T-helper 1 cell (primary cell): ENCODE measurements at regions not wholly inside any gene's neighbourhood (a gene's known extent, or its start where the extent isn't known, plus 50 kb on each side); places are given as distances from the start of the nearest gene placed in this dataset.
A peak's percentile ranks its signal among the peaks of the same experiment; 100 is the strongest.
"Not testable (repeated sequence)": the region's sequence is repeated elsewhere in the genome, so short reads cannot be mapped to it uniquely, and the experiment has no call there.

Source experiments
- DNase-seq, 5 donors: peaks; one replicate each; pipeline ENCODE4 v3.0.0-alpha.2; 2012 to 2020

DNA sequence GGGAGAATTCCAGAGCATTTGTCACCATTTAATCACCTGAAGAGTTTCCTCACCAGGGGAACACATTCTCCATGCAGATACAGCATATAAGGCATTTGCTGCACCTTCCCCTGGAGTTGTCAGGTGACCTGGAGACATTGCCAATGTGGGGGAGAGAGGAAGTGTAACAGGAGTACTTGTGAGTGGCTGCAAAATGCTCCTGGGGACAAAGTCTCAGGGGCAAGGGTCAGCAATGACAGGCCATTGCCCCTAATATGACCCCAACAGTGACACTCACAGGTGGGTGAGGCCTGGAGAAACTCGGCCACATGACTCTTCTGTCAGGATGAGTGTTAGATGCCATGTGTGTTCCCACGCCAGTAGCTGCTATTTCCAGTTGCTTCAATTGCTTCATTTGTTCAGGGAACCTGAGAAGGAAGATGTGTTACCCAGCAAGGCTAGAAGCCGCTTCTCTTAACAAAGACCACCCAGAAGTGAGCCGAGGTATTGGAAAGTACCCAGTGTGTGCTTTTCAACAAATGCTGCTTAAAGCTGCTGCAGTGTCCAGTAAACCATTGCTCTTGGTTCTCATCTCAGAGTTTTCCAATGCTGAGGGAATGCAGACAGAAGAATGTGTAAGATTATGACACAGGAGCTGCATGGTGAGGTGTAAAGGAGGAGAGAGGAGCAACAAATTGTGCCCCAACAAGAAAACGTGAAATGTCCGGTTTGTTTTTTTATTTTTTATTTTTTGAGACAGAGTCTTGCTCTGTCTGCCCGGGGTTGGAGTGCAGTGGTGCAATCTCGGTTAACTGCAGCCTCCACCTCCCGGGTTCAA is 128.2 kb upstream of the SLC44A1 start:
- DNase-seq: no peak

DNA sequence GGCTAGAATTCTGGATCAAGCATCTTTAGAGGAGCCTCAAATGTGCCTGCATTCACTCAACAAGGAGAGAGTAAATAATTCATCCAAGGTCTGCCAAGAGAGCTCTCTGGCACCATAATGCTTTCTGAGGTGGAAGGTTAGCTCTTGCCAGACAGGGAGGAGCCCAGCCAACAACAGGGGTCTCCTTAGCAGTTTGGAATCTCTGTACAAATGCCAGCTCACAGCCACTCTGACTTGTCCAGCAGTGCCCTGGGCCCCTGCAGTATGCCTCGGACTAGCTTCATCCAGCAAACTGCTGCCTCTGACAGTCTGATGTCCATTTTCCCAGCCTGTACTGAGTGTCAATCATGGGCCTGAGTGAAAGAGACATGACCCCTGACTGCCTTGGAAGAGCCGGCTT is 127.2 kb upstream of the SLC44A1 start:
- DNase-seq: no peak

DNA sequence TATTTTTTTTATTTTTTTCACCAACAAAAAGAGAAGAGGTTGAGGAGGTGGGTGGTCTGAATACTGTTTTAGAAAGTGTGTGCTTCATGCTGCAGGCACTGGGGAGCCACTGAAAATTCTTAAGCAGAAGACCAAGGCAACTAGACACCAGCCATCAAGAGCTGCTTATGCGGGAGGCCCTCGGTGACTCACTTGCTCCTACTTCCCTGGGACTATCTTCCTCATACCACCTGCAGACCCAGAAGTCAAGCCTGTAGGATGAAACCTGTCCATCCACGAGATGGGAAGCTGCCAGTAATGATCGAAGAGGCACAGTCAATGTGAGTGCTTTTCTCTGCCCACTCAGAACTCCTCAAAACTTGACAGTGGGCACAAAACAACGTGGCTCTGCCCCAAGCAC is 125.8 kb upstream of the SLC44A1 start:
- no peak for DNase-seq

DNA sequence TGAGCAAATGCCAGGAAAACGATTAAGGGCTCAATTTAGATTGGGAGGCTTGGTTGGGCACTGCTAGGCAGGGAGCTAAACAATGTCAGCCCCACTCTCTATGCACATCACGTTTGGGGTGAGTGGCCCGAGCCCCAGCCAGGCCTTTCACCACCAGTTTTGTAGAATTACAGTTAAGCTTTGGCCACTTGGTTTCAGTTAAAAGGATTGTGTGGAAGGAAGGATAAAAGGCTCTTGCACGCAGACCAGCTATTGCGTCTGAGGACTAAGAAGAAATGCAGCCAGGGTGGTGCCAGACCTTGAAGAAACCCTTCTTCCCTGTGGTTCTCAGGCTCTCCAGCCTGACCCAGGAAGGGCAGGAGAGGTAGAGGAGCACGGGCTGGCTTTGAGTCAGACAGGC is 125.3 kb upstream of the SLC44A1 start:
- DNase-seq: no peak

DNA sequence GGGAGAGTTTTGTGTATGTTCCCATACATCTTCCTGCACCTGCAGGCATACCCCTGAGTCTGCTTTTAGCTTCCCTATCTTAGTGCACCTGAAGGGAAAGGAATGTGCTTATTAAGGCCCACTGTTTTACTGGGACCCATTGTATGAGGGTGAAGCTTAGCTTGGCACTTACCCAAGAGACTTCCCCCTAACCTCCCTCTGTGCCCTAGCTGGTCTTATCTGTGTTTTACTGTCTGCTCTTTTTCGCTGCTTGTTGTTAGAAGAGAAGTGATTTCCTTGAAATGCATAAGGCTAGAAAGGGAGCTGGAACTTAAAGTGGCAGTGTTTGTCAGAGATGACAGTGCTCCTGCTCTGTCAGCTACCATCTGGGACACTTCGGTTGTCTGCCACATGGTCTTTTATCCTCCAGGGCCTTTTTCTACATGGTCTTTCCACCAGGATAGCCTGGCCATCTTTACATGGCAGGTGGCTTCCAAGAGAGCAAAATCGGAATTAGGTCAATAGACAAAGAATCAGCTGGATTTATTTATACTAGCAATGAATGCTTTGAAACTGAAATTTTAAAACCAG is 122.5 kb upstream of the SLC44A1 start:
- DNase-seq: no peak

DNA sequence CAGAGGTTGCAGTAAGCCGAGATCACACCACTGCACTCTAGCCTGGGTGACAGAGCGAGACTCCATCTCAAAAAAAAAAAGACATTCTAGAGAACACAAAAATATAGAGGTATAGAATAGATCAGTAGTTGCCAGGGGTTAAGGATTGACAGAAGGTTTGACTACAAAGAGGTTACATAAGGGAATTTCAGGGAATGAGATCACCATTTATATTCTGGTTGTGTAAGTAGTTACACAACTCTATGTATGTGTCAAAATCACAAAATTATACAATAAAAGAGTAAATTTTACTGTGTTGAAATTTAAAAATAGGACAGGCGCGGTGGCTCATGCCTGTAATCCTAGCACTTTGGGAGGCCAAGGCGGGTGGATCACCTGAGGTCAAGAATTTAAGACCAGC is 119.9 kb upstream of the SLC44A1 start:
- DNase-seq: not testable (repeated sequence)

DNA sequence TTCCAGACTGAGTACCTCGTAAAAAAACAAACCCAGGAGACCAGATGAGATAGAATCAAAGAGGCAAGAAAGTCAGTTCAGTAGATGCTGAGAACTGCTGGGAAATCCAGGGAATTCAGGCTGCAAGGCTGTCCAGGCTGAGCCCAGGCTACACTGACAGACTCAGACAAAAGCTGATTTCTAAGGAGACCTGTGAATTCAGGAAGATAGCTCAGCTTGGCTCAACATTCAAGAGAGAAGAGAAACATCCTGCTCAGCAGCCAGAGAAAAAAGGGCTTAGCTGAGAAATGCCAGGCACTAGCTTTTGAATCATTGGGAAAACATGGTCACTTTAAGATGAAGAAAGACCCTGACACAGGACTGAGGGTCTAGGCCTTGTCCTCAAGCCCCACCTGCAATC is 118.2 kb upstream of the SLC44A1 start:
- DNase-seq: no peak

- peak; percentile 20 to 90 (median 52) for DNase-seq
Observed at GRCh38 chr9:105127863-105128220, 116.6 kb upstream of the SLC44A1 start.

- DNase-seq: no peak
Observed at GRCh38 chr9:105128908-105129600, 115.4 kb upstream of the SLC44A1 start.

- no peak for DNase-seq
Observed at GRCh38 chr9:105129731-105130130, 114.7 kb upstream of the SLC44A1 start.

DNA sequence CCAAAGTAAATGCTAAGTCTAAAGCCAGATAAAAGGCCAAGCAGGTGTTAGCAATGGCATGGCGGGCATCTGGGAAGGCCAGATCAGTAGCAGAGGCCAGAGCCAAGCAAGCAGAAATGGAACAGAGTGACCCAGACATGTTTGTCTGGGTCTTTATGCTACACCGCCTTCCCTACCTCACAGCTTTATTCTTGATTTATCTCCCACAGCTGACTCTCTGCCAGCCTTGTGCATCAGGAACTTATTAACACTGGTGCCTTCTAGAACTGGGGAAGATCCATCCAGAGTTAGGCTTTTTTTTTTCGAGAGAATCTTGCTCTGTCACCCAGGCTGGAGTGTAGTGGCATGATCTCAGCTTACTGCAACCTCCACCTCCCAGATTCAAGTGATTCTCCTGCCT is 112.5 kb upstream of the SLC44A1 start:
- DNase-seq: no peak

DNA sequence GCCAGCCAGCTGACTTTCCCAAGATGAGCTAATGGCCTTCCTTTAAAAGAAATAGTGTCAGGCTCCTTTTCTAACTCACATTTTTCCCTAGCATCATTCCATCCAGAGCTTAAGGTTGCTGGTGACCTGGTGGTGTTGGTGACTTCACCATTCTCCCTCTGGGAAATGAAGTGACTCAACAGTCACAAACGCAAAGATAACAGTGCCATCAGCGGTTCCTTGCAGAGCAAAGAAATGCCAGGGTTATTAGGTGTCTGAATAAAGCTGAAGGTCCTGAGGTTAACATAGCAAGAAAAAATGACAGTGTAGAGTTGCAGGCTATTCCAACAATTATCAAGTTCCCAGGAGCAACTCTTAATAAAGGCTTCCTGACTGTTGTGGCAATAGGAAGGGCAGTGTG is 111.8 kb upstream of the SLC44A1 start:
- DNase-seq: no peak

GRCh38 chr9:105138306-105138801 is 106.1 kb upstream of the SLC44A1 start:
- DNase-seq: no peak

GRCh38 chr9:105141146-105141975 is 103.1 kb upstream of the SLC44A1 start:
- no peak for DNase-seq

GRCh38 chr9:105141976-105142250 is 102.5 kb upstream of the SLC44A1 start:
- DNase-seq: no peak

DNA sequence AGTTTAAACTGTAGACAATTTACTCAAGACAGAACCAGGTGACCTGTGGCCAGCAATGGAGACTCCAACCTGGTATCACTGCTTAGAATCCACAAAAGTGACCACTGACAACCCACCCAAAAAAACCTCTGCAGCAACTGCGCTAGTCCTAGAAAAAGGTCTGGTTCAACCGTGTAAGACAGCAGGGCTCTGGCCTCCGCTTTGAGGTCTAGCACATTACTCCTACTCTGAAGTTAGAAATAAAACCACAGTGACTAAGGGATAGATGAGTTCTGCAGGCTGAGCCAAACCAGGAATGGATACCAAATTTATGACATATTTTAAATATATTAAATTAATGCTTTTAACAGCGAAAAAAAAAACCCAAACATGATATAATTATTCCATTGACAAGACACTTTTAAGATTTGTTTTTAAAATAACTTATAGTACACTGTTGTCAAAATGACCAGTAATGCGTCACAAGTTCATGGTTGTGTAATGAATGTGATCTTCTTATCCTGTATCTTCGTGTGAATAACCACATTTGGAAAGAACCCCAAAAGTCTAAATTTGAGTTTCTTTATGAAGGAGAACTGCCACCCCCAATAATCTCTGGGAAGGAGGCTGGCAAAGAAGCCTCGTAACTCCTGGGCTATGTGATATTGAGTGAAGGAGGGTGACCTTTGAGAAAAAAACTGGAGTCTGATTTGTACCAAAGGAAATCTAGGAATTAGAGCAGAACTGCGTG is 101.9 kb upstream of the SLC44A1 start:
- DNase-seq: no peak

GRCh38 chr9:105143136-105143430 is 101.4 kb upstream of the SLC44A1 start:
- no peak for DNase-seq

DNA sequence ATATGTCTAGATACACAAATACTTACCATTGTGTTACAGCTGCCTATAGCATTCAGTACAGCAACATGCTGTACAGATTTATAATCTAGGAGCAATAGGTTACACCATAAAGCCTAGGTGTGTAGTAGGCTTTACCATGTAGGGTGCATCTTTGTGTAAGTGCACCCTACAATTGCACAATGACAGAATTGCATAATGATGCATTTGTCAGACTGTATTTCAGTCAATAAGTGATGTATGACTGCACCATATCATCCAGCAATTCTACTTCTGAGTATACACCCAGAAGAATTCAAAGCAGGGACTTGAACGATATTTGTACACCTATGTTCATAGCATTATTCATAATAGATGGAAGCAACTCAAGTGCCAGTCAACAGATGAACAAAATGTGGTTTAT is 100.4 kb upstream of the SLC44A1 start:
- no peak for DNase-seq

GRCh38 chr9:105144841-105145240 is 99.6 kb upstream of the SLC44A1 start:
- no peak for DNase-seq

DNA sequence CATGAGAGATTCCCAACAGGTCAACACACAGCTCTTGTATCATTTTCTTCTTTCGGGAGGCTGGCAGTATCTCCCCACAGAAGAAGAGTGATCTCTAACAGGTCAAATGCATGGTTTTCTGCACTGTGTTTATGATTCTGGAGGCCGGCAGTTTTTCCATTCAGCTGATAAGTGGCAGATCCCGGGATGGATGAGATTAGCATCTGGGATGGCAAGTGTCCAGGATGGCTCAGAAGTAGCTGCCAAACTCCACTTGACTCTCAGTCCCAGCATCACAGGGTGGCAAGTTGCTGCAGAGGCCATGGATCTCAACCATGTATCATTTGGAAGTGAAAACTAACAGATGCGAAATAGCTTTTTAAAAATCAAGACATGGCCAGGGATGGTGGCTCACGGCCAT is 97.8 kb upstream of the SLC44A1 start:
- no peak for DNase-seq

DNA sequence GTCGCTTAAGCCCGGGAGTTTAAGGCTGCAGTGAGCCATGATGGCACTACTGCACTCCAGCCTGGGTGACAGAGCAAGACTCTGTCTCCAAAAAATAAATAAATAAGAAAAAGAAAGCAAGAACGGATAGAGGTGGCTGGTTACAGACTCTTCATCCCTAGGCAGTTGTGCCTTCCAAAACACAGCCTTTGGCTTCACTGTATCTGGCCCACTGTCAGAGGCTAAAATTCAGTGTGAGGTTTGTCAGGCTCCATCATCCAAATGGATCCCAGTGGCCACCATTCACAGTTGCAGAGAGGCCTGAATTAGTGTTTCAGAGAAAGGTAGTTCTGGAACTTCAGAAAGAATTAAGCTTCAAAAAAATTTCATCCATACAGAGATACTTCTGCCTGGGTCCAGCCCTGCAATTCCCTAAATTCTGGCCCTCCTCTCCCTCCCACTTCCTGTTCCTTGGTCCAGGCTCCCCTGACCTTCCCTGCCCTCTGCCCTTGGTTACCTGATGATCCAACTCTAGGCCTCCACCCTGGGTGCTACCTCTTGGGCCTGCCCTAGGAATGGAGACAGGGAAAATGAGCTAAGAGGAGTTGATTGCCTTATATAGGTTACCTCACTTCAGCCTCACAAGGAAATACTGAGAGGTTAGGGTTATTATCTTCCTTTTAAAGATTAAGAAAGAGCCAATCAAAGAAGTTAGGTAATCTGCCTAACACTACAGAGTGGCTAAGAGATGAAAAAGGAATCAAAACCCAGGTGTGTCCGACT is 97.2 kb upstream of the SLC44A1 start:
- no peak for DNase-seq
